B cell (primary cell): ENCODE measurements at regions not wholly inside any gene's neighbourhood (a gene's known extent, or its start where the extent isn't known, plus 50 kb on each side); places are given as distances from the start of the nearest gene placed in this dataset.
"Not testable (repeated sequence)": the region's sequence is repeated elsewhere in the genome, so short reads cannot be mapped to it uniquely, and the experiment has no call there.

ENCODE experiments used
- EZH2 ChIP-seq: IDR thresholded peaks from 2 replicates; pipeline ENCODE4 v1.6.1; 2012; ENCODE audit warnings: borderline replicate concordance, low read depth, mild to moderate bottlenecking, moderate library complexity, low read length; ENCODE audit not compliant: insufficient read depth, poor library complexity, severe bottlenecking
- TF ChIP-seq, protein P1 (sequence below): fragments of 200-600 bp; IDR thresholded peaks from one replicate; pipeline ENCODE4 v1.8.0; 2022; ENCODE audit warnings: antibody characterized with exemption, mild to moderate bottlenecking

DNA sequence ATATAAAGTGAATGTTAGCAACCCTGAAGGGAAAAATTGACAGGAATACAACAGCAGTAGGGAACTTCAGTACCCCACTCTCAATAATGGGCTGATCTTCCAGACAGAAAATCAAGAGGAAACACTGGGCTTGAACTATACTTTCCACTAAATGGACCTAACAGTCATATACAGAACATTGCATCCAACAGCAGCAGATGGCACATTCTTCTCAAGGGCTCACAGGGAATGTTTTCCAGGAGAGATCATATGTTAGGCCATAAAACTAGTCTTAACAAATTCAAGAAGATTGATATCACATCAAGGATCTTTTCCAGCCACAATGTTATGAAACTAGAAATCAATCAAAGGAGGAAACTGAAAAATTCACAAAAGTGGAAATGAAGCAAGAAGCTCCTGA, 252.1 kb downstream of the GADD45G start:
- TF ChIP-seq, protein P1, sequence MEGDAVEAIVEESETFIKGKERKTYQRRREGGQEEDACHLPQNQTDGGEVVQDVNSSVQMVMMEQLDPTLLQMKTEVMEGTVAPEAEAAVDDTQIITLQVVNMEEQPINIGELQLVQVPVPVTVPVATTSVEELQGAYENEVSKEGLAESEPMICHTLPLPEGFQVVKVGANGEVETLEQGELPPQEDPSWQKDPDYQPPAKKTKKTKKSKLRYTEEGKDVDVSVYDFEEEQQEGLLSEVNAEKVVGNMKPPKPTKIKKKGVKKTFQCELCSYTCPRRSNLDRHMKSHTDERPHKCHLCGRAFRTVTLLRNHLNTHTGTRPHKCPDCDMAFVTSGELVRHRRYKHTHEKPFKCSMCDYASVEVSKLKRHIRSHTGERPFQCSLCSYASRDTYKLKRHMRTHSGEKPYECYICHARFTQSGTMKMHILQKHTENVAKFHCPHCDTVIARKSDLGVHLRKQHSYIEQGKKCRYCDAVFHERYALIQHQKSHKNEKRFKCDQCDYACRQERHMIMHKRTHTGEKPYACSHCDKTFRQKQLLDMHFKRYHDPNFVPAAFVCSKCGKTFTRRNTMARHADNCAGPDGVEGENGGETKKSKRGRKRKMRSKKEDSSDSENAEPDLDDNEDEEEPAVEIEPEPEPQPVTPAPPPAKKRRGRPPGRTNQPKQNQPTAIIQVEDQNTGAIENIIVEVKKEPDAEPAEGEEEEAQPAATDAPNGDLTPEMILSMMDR, result not testable (repeated sequence)
- not testable (repeated sequence) for TF ChIP-seq EZH2
